ENCODE measurements at regions not wholly inside any gene's neighbourhood (a gene's known extent, or its start where the extent isn't known, plus 50 kb on each side); places are given as distances from the start of the nearest gene placed in this dataset.

- Histone ChIP-seq H2AFZ (ENCODE audit: control insufficient read depth, low read length) (no peak overlapping the region), H3K9me3 (ENCODE audit: control insufficient read depth, low read depth, low read length) (no peaks in the 10 kb centered on the region), H3K9ac (ENCODE audit: control insufficient read depth, extremely low read depth, insufficient read depth, low read length) (no peak overlapping the region), H3K9me1 (ENCODE audit: control insufficient read depth, extremely low read depth, insufficient read depth, low read length) (no peaks in the 10 kb centered on the region), H3K4me3 (ENCODE audit: control insufficient read depth in 2 of 3, extremely low read depth in 1 of 3, insufficient read depth in 2 of 3, low read depth in 1 of 3, low read length in 3 of 3) (no peak overlapping the region), H3K36me3 (ENCODE audit: control insufficient read depth in 2 of 2, extremely low read depth in 1 of 2, insufficient read depth in 2 of 2, low read length in 2 of 2) (no peaks in the 10 kb centered on the region), H4K20me1 (ENCODE audit: control insufficient read depth, extremely low read depth, insufficient read depth, low read length) (no peaks in the 10 kb centered on the region), H3K27me3 (ENCODE audit: control insufficient read depth, extremely low read depth, insufficient read depth, low read length) (no peaks in the 10 kb centered on the region), H3K27ac (ENCODE audit: control insufficient read depth, insufficient read depth, low read length) (no peak overlapping the region), H3K4me2 (ENCODE audit: control insufficient read depth, extremely low read depth, insufficient read depth, low read depth, low read length) (no peak overlapping the region), H3K4me1 (ENCODE audit: control insufficient read depth, extremely low read depth, insufficient read depth, low read length) (no peaks in the 10 kb centered on the region), H3K79me2 (ENCODE audit: control insufficient read depth, insufficient read depth, low read length) (no peaks in the 10 kb centered on the region)
- no peak for DNase-seq (ENCODE audit: low read depth, low spot score)
- TF ChIP-seq EZH2 (IDR thresholded peaks at IDR 0.05; ENCODE audit: low read length) (no peak), CTCF (optimal IDR thresholded peaks at IDR 0.05 in 1 of 3, IDR thresholded peaks at IDR 0.05 in 1 of 3, conservative IDR thresholded peaks at IDR 0.05 in 1 of 3; ENCODE audit: extremely low read depth in 1 of 3, insufficient read depth in 2 of 3, low read length in 3 of 3) (no peak)
- dilution Hi-C loops (cut with MboI; ENCODE audit: extremely low pct_ligation_motif_present, low sequenced_read_pairs): no loop called here
- no peak for FAIRE-seq
Measured at GRCh38 chr2:183487326-183487725, 363.1 kb downstream of the NUP35 start.

DNA sequence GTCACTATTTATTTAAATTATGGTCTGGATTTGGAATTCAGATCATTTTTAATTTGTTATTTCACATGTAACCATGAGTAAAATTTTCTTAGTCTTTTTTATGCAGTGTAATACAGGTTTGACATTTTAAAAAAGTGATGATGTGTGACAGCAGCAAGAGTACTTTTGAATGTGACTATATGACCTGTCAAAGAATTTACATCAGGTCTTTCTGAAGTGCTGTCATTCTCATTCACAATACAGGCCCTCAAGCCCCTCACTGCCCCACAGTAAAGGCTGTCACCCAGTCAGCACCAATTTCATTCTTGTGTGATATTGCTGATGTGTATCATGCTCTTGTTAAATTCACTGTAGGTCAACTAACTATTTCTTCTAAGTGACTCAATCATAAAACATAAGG is 364.2 kb downstream of the NUP35 start:
- Histone ChIP-seq H3K9me3 (ENCODE audit: control insufficient read depth, low read depth, low read length) (no peaks in the 10 kb centered on the region), H4K20me1 (ENCODE audit: control insufficient read depth, extremely low read depth, insufficient read depth, low read length) (no peaks in the 10 kb centered on the region), H3K9ac (ENCODE audit: control insufficient read depth, extremely low read depth, insufficient read depth, low read length) (no peak overlapping the region), H3K4me1 (ENCODE audit: control insufficient read depth, extremely low read depth, insufficient read depth, low read length) (no peaks in the 10 kb centered on the region), H3K36me3 (ENCODE audit: control insufficient read depth in 2 of 2, extremely low read depth in 1 of 2, insufficient read depth in 2 of 2, low read length in 2 of 2) (no peaks in the 10 kb centered on the region), H2AFZ (ENCODE audit: control insufficient read depth, low read length) (no peak overlapping the region), H3K9me1 (ENCODE audit: control insufficient read depth, extremely low read depth, insufficient read depth, low read length) (no peaks in the 10 kb centered on the region), H3K79me2 (ENCODE audit: control insufficient read depth, insufficient read depth, low read length) (no peaks in the 10 kb centered on the region), H3K4me3 (ENCODE audit: control insufficient read depth in 2 of 3, extremely low read depth in 1 of 3, insufficient read depth in 2 of 3, low read depth in 1 of 3, low read length in 3 of 3) (no peak overlapping the region), H3K27me3 (ENCODE audit: control insufficient read depth, extremely low read depth, insufficient read depth, low read length) (no peaks in the 10 kb centered on the region), H3K4me2 (ENCODE audit: control insufficient read depth, extremely low read depth, insufficient read depth, low read depth, low read length) (no peak overlapping the region), H3K27ac (ENCODE audit: control insufficient read depth, insufficient read depth, low read length) (no peak overlapping the region)
- FAIRE-seq (no peak), DNase-seq (ENCODE audit: low read depth, low spot score) (no peak)
- no peak for TF ChIP-seq EZH2 (IDR thresholded peaks at IDR 0.05; ENCODE audit: low read length)
- TF ChIP-seq CTCF (optimal IDR thresholded peaks at IDR 0.05 in 1 of 3, IDR thresholded peaks at IDR 0.05 in 1 of 3, conservative IDR thresholded peaks at IDR 0.05 in 1 of 3; ENCODE audit: extremely low read depth in 1 of 3, insufficient read depth in 2 of 3, low read length in 3 of 3): no peak
- dilution Hi-C loops (cut with MboI; ENCODE audit: extremely low pct_ligation_motif_present, low sequenced_read_pairs): no loop called here

Data from keratinocyte (primary cell).